Suprapubic skin (tissue), 4 donors: ENCODE measurements at regions not wholly inside any gene's neighbourhood (a gene's known extent, or its start where the extent isn't known, plus 50 kb on each side); places are given as distances from the start of the nearest gene placed in this dataset.

Source experiments
- EP300 ChIP-seq: sonication (generic); formaldehyde crosslinking; IDR thresholded peaks from one replicate; pipeline ENCODE4 v1.6.1; 2017; ENCODE audit warnings: antibody characterized with exemption
- POLR2AphosphoS5 ChIP-seq, 3 donors: sonication (generic); formaldehyde crosslinking; IDR thresholded peaks; one replicate each; pipeline ENCODE4 v1.6.1; 2017; ENCODE audit warnings: antibody characterized with exemption in 3 of 3
- TF ChIP-seq, protein P1 (sequence below), 2 donors: fragments of 200-600 bp in 1 of 2; fragments of 450-650 bp in 1 of 2; sonication (generic) in 1 of 2; IDR thresholded peaks; one replicate each; pipeline ENCODE4 v1.5.1; 2016 to 2019; ENCODE audit warnings: antibody characterized with exemption in 2 of 2, mild to moderate bottlenecking in 1 of 2, moderate library complexity in 1 of 2

DNA sequence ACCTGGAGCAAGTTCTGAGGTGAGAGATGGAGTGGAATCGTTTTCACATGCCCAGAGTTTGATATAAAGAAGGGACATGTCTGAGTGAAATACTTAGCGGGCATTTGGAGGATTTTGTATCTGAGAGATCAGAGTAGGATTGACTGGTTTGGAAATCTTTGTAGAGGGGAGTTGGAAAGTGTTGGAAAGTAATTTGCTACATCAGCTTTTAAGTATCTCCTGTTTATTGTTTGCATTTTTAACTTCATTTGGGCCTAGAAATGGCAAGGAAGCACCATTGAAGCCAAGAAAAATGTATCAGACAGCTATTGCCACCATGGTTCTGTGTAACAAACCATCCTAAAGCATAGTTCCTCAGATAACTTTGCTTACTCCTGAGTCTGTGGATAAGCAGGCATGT lies 1015.1 kb upstream of the EEF2KMT start:
- no peak for TF ChIP-seq EP300
- TF ChIP-seq POLR2AphosphoS5 (IDR thresholded peaks at IDR 0.05): no peak
- TF ChIP-seq, protein P1, sequence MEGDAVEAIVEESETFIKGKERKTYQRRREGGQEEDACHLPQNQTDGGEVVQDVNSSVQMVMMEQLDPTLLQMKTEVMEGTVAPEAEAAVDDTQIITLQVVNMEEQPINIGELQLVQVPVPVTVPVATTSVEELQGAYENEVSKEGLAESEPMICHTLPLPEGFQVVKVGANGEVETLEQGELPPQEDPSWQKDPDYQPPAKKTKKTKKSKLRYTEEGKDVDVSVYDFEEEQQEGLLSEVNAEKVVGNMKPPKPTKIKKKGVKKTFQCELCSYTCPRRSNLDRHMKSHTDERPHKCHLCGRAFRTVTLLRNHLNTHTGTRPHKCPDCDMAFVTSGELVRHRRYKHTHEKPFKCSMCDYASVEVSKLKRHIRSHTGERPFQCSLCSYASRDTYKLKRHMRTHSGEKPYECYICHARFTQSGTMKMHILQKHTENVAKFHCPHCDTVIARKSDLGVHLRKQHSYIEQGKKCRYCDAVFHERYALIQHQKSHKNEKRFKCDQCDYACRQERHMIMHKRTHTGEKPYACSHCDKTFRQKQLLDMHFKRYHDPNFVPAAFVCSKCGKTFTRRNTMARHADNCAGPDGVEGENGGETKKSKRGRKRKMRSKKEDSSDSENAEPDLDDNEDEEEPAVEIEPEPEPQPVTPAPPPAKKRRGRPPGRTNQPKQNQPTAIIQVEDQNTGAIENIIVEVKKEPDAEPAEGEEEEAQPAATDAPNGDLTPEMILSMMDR (IDR thresholded peaks at IDR 0.05): no peak
